ENCODE measurements at regions not wholly inside any gene's neighbourhood (a gene's known extent, or its start where the extent isn't known, plus 50 kb on each side); places are given as distances from the start of the nearest gene placed in this dataset.

DNA sequence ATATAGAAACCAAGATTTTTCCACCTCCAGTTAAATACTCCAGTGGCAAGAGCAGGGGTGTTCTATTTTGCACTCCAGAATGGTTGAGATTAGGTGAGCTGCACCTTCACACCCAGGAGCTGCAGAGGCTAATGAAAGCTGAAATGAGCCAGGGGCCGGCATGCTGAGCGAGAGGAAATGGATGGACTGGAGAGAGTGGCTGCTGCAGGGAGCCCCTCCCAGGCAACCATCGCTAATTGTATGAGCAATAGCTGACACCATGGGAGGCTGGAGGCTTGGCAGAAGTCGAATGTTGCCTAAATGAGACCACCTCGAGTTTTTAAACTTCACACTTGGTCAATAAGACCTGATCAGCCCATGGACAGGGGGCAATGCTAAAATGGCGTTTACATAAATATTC, 301.8 kb upstream of the TMPO start:
- no peak for DNase-seq (ENCODE audit: low spot score)

DNA sequence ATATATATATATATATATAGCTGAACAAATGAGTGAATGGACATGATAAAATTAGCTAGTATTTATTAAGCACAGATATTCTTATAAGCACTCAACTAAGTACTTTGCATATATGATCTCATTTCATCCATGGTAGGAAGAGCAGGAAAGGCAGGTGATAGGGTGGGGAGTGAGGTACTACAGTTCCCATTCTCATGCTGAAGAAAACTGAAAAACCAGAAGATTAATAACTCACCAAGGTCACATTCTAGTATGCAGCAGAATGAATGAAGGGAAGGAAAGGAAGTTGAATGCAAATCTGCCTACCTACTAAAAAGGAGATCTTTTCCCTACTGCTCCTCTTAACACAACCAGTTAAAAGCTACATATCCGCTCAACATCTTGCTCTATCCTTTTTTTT, 298.1 kb upstream of the TMPO start:
- DNase-seq (ENCODE audit: low spot score) = no peak

DNA sequence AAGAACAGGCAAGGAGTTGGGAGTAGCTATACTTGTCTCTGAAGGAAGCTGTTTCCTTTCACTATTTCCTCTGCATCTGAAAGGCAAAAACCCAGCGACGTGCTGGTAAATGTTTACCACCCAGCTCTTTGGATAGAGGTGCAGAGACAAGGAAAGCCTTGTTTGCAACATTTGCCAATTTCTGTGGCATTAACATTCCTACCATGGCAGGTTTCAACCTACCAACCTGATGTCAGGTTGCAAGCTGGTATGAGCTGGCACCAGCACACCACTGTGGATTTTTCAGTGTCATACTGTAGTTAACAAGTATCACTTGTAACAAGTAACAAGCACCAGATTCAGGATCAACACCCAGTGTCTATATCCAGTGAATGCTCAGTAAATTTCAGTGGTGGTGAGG, 294.8 kb upstream of the TMPO start:
- no peak for DNase-seq (ENCODE audit: low spot score)

DNA sequence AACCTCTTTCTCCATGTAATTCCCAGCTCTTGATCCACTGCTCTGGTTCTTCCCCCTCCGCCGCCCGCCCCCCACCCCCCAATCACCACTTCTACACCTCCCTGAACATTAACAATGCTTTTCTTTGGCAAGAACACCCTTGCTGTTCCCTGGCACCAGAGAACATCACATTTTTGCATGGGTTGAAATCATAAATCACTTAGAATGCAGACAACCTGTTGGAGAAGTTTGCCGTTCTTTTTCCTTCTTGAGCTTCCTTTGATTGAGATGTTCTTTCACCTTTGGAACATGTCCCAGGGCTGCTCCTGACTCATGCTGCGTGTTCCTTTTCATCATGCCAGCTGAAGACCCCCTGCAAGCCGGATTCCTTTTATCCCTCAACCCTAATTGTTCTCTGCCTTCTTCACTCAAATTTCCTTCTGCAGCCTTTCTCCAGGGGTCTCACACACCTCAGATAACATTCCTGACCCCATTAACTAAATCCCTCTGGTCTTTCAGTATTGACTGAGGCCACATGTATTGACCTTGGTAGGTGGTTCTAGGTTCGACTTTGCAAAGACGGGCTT, 294.1 kb upstream of the TMPO start:
- no peak for DNase-seq (ENCODE audit: low spot score)

- DNase-seq (ENCODE audit: low spot score) = no peak
Measured at GRCh38 chr12:98222135-98222534, 293.3 kb upstream of the TMPO start.

DNA sequence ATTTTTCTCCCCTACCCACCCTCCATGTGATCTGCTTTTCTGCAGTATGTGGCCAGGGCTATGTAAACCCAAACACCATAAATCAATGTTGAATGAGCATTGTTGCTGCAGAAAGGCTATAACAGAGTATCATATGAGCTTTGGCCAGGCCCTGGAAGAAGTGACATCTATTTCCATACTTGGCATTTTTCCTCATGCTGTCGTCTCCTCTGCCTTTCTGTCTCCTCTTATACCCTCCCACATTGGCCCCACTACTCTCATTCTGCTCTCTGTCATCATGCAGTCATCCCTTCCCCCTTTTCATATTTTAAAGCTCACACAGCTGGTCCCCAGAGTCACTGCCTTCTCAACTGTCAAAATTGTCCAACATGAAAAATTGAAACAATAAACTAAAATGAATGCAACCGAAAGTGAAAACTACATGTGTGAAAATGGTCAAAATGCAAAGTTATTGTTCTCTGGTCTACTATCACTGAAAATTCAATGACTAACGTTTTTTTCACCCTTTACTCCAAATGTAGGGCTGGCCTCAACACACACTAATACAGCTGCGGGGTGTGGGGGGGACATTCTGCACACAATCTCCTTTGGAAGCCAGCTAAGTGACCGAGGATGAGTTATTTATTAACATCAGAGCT, 290.7 kb upstream of the TMPO start:
- no peak for DNase-seq (ENCODE audit: low spot score)

- no peak for DNase-seq (ENCODE audit: low spot score)
Measured at GRCh38 chr12:98227162-98227561, 288.2 kb upstream of the TMPO start.

GRCh38 chr12:98228683-98229539, 286.5 kb upstream of the TMPO start:
- no peak for DNase-seq (ENCODE audit: low spot score)

GRCh38 chr12:98229540-98229924, 285.9 kb upstream of the TMPO start:
- DNase-seq (ENCODE audit: low spot score) = no peak

DNA sequence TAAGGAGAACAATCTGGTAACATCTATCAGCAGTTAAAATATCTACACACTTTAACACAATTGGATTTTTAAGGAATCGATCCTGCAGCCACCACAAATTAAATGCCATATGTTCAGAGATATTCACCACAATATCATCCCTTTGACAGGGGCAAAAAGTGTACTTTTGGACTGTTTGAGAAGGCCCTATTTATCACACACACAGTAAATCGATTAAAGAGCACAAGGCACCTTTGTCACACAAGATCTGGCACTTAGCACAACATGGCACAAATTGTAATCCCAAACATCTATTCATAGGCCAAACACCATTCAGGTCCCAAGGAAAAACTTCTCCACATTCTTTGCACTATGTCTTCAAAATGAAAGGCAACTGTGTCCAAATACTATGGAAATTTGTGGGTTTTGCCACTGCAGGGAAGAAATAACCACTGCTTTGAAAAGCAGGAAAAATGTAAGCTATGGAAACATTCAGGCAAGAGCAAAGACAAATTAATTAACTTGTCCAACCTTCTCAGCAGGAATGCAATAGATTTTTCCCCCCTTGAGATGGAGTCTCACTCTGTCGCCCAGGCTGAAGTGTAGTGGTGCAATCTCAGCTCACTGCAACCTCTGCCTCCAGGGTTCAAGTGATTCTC, 282.5 kb upstream of the TMPO start:
- no peak for DNase-seq (ENCODE audit: low spot score)

DNA sequence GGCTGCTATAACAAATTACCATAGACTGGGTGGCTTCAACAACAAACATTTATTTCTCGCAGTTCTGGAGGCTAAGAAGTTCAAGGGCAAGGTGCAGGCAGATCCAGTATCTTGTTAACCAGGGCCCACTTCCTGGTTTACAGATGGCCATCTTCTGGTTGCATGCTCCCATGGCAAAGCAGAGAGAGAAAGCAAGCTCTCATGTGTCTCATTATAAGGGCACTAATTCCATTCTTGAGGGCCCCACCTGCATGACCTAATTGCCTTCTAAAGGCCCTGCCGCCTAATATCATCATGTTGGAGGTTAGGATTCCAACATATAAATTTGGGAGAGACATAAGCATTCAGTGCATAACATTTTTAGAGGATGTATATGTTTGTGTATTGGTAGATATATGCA, 280.1 kb upstream of the TMPO start:
- no peak for DNase-seq (ENCODE audit: low spot score)

DNA sequence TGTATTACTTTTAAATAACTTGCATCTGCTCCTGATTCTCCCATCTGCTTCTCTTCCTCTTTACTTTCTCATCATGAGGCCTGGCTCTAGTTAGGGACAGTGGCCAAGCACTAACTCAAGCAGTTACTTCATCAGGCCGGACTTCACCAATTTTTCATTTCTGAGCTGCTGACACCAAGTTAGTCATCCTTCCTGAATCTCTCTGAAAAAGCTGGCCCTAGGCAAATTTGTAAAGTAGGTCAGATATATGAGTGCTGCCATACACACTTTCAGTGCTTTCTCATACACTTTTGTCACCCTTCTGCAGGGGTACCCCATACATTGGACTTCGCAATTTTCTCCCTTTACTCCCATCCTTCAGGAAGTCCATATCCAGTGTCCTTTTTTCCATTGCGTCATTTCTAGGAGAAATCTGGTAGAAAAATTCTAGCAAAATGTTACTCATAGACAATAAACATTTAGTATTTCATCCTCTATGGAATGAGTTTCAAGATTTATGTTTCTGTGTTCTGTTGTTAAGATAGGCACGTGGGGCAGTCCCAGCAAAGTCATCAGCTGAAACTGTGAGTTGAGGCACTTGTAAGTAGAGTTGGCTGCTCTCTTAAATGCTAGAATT, 276.8 kb upstream of the TMPO start:
- no peak for DNase-seq (ENCODE audit: low spot score)

GRCh38 chr12:98243190-98243589, 272.2 kb upstream of the TMPO start:
- DNase-seq (ENCODE audit: low spot score) = no peak

- DNase-seq (ENCODE audit: low spot score) = no peak
Measured at GRCh38 chr12:98244136-98244535, 271.3 kb upstream of the TMPO start.

DNA sequence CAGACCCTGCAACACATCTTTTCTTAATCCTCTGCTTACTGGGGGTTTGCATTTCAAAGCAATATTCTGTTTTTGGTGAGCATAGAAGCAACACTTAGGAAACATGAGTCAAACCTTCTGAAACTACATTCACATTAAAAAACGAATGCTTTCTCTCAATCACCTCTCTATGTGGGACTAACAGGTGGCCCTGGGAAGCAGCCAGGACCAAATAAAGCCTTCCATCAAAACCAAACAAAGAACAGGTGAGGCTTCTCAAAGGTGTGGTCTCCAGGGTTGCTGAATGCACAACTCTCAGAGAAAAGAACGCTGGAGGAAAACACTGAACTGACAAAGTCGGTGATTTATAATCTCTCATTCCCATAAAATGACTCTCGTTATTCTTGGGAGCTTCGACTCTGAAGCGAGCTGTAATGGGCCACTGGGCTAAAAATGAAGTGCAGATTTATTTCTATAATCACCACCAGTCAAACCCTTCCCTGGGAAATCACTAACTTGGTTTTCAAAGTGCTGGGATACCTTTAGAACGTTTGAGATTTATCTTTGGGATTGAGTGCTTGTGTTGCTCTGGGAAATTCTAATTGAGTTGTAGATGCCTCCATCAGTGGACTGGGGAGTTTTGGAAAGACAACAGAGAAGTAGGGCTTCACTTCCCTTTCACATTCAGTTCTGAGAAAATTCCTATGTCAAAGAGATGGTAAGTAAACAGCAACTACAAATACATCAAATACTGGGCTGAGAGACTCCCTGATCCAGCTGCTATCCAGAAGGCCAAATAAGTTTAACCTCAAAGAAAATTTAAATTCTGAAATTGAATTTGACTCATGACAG, 262.0 kb upstream of the TMPO start:
- no peak for DNase-seq (ENCODE audit: low spot score)

GRCh38 chr12:98256830-98257229, 258.6 kb upstream of the TMPO start:
- DNase-seq (ENCODE audit: low spot score) = no peak

GRCh38 chr12:98259693-98260092, 255.7 kb upstream of the TMPO start:
- DNase-seq (ENCODE audit: low spot score) = peak; percentile 1

- DNase-seq (ENCODE audit: low spot score) = no peak
Measured at GRCh38 chr12:98260276-98260675, 255.1 kb upstream of the TMPO start.

DNA sequence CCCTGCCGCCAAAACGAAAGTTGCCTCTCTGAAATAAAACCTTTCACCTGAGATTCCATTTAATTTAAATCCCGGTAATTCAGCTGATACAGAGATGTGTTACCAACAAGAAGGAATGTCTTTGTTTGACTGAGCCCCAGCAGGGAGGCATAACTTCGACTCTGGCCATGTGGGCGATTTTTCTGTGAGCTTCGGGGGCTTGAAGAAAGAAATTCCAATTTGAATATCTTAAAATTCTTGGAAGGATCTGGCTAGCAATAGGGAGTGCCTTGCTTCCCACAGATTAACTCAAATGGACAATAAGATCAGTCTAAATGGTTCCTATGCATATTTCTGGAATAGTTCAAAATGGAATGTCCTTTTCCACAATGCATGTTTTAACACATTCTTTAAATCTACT, 252.5 kb upstream of the TMPO start:
- no peak for DNase-seq (ENCODE audit: low spot score)

DNA sequence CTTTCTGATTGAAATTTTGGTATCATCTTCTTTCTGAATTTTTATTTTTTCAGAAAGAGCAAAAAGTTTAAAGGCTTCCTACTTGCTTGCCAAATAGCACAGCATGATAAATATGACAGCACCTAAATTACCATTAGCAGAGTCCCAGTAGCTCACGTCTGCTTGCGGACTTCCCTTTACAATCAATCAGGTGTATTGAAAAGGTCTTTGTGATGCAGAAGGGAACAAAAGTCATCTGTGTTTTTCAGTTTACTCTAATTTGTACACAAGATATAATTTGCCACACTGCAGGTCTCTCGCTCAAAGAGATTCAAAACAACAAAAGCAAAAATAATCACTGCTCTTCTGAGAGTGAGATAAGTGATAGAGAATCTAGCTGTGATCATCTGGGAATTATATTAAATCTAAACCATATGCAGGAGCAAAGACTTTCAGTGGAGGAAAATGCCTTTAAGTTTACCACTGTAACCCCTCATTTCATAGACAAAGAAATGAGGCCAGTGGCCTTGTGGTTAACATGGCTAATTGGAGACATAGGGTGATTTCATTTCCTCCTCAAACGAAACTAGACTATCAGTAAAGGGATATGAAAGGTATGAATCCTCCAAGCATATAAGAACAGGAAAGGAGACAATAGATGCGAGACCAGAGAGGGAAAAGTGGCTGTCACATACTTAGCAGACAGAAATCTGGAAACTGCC, 240.8 kb upstream of the TMPO start:
- DNase-seq (ENCODE audit: low spot score) = no peak

DNA sequence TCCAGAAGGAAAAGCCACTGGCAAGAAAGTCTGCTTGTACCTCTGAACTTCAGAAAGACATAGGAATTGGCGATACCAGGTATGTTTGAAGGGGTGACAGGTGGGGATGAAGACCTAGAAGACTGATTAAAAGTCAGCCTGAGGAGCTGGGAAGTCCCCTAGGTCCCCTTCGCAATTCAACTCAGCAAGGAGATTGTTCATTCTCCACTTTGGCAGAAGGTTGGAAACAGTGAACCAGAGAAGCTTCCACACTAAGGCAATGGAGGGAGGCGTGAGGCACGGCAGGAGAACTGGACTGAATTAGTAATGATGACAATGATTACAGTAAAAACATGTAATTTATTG, 240.3 kb upstream of the TMPO start:
- DNase-seq (ENCODE audit: low spot score) = no peak

All from putamen (tissue), 1 donor.